ENCODE measurements at regions not wholly inside any gene's neighbourhood (a gene's known extent, or its start where the extent isn't known, plus 50 kb on each side); places are given as distances from the start of the nearest gene placed in this dataset.

DNA sequence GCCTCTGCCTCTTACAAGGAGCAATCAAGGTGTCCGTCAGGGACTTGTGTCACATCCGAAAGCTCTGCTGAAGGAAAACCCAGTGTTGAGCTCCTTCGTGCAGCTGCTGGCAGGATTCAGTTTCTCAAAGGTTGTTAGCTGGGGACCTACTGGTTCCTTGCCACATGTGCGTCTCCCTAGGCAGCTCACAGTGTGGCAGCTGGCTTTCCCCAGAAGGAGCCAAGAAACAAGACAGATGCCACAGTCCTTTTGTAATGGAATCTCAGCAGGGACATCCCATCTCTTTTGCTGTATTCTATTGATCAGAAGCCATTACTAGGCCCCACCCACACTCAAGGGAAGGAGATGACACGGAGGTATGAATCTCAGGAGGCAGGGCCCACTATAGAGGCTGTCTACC is 488.8 kb downstream of the CD83 start:
- H3K4me3 Mint-ChIP-seq (ENCODE audit: low read depth), result no peak overlapping the region
- H3K9me3 Mint-ChIP-seq (ENCODE audit: low read depth), result peaks cover 3% of the 10 kb centered on the region
- TF ChIP-seq, protein P1, sequence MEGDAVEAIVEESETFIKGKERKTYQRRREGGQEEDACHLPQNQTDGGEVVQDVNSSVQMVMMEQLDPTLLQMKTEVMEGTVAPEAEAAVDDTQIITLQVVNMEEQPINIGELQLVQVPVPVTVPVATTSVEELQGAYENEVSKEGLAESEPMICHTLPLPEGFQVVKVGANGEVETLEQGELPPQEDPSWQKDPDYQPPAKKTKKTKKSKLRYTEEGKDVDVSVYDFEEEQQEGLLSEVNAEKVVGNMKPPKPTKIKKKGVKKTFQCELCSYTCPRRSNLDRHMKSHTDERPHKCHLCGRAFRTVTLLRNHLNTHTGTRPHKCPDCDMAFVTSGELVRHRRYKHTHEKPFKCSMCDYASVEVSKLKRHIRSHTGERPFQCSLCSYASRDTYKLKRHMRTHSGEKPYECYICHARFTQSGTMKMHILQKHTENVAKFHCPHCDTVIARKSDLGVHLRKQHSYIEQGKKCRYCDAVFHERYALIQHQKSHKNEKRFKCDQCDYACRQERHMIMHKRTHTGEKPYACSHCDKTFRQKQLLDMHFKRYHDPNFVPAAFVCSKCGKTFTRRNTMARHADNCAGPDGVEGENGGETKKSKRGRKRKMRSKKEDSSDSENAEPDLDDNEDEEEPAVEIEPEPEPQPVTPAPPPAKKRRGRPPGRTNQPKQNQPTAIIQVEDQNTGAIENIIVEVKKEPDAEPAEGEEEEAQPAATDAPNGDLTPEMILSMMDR (IDR thresholded peaks at IDR 0.05; ENCODE audit: unreplicated experiment), result no peak
- H3K36me3 Mint-ChIP-seq (ENCODE audit: insufficient read depth), result no peaks in the 10 kb centered on the region
- H3K27me3 Mint-ChIP-seq, result no peaks in the 10 kb centered on the region
- peaks cover 8% of the 10 kb centered on the region for H3K4me1 Mint-ChIP-seq (ENCODE audit: low read depth)
- H3K27ac Mint-ChIP-seq, result no peak overlapping the region
- DNase-seq (ENCODE audit: low spot score, unreplicated experiment), result no peak

DNA sequence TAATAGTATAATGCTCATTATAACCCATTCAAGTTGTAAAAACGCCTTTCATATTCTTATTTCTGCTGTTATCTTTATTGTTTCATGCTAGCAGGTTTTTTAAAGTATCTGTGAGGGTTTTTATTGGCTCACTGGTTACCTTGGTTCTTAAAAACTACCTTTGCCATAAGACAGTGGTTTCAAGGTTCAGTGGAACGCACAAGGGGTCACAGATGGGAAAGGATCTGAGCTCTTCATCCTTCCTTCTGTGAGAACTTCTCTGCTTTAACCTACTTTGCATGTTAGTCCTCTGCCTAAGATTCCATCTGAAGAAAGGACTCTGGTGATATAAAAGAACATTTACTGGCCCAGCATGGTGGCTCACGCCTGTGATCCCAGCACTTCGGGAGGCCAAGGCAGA is 492.6 kb downstream of the CD83 start:
- Mint-ChIP-seq H3K4me3 (ENCODE audit: low read depth) (no peak overlapping the region), H3K27ac (no peak overlapping the region), H3K4me1 (ENCODE audit: low read depth) (no peaks in the 10 kb centered on the region), H3K36me3 (ENCODE audit: insufficient read depth) (no peaks in the 10 kb centered on the region), H3K27me3 (peaks cover 4% of the 10 kb centered on the region), H3K9me3 (ENCODE audit: low read depth) (peaks cover 3% of the 10 kb centered on the region)
- TF ChIP-seq, protein P1 (IDR thresholded peaks at IDR 0.05; ENCODE audit: unreplicated experiment), result no peak
- no peak for DNase-seq (ENCODE audit: low spot score, unreplicated experiment)

DNA sequence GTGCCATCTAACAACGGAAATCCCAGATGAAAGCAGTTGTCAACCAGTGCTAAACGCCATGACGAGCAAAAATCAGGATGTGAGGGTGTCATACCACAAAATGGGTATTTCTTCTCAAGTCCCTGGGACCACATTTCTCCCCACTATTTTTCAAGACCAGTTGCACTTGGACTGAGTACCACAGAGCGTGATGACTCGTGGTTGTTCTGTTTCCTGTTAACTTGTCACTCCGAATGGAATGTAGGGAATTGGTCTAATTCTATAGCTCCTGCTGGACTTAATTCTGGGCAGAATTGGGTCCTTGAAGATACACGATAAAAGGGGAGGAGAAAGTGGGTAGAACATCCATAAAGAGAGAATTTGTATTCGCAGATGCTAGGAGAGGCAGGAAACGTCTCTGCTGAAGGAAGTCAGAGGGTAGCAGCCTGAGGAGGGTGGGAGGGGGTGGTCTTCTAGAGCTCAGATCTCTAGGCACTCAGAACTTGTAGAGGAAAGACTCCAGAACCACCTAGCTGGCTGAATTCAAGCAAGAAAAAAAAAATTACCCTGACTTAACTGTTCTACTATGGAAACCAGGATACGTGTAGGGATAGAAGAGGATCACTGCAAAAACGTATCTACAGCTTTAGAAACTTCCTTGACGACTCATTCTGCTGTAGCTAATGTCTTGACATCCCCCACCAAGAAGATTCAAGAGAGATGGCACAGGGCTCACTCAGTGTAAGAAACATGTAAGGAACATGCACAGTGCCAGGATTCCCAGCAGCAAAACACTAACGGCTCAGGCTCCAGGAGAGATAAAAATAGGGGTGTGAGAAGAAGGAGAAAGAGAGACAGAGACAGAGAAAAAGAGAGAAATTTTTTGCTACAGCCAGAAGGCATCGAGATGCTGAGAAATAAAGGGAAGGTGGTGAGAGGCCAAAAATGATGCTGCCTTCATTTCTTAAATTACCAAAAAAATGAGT is 494.7 kb downstream of the CD83 start:
- DNase-seq (ENCODE audit: low spot score, unreplicated experiment), result no peak
- Mint-ChIP-seq H3K27ac (no peak overlapping the region), H3K36me3 (ENCODE audit: insufficient read depth) (no peaks in the 10 kb centered on the region), H3K9me3 (ENCODE audit: low read depth) (peaks cover 8% of the 10 kb centered on the region), H3K4me1 (ENCODE audit: low read depth) (no peaks in the 10 kb centered on the region), H3K27me3 (peaks cover 4% of the 10 kb centered on the region), H3K4me3 (ENCODE audit: low read depth) (no peak overlapping the region)
- TF ChIP-seq, protein P1 (IDR thresholded peaks at IDR 0.05; ENCODE audit: unreplicated experiment), result no peak

DNA sequence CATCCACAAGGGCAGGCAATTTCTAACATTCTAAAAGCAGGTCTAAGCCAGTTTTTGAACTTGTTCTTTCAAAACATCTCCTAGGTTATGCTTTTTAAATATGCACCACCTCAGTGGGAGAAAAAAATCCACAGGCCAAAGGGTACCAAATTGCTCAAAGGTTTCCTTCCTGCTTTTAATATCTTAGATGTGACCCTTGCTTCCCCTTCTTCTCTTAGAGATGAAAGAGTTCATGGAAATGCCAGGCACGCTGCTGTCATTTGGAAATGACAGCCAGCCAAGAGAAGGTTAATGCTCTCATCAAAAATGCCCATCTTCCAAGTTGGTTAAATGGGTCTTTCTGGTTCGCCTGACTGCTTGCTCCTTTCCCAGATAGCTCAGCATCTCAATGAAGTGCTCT is 497.1 kb downstream of the CD83 start:
- H3K36me3 Mint-ChIP-seq (ENCODE audit: insufficient read depth), result no peaks in the 10 kb centered on the region
- H3K27ac Mint-ChIP-seq, result no peak overlapping the region
- peaks cover 5% of the 10 kb centered on the region for H3K9me3 Mint-ChIP-seq (ENCODE audit: low read depth)
- H3K4me1 Mint-ChIP-seq (ENCODE audit: low read depth), result peaks cover 4% of the 10 kb centered on the region
- peaks cover 7% of the 10 kb centered on the region for H3K27me3 Mint-ChIP-seq
- no peak overlapping the region for H3K4me3 Mint-ChIP-seq (ENCODE audit: low read depth)
- no peak for DNase-seq (ENCODE audit: low spot score, unreplicated experiment)
- TF ChIP-seq, protein P1 (IDR thresholded peaks at IDR 0.05; ENCODE audit: unreplicated experiment), result no peak

DNA sequence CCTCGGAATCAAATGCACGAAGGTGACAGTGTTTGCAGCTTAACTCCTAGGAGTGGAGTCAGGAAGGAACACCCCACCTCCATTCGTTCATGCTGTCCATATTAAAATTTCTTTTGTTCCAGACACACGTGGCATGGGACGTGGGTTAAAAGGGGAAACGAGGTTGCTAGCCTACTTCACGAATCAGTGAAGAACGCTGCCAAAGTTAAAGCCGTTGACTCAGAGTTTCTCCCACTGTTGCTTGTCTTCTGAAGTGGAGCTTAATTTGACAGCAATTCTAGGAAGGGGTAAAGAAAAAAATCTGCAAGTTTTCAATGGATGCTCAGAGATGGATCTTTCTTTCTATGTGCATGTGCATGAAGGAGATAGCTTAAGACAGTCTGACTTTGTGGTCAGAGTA is 499.1 kb downstream of the CD83 start:
- Mint-ChIP-seq H3K4me3 (ENCODE audit: low read depth) (no peak overlapping the region), H3K9me3 (ENCODE audit: low read depth) (peaks cover 5% of the 10 kb centered on the region), H3K36me3 (ENCODE audit: insufficient read depth) (no peaks in the 10 kb centered on the region), H3K4me1 (ENCODE audit: low read depth) (peaks cover 7% of the 10 kb centered on the region), H3K27ac (no peak overlapping the region), H3K27me3 (peaks cover 10% of the 10 kb centered on the region)
- TF ChIP-seq, protein P1 (IDR thresholded peaks at IDR 0.05; ENCODE audit: unreplicated experiment), result no peak
- no peak for DNase-seq (ENCODE audit: low spot score, unreplicated experiment)

Measured in progenitor cell of endocrine pancreas (in vitro differentiated cells).